ENCODE measurements at regions not wholly inside any gene's neighbourhood (a gene's known extent, or its start where the extent isn't known, plus 50 kb on each side); places are given as distances from the start of the nearest gene placed in this dataset.

GRCh38 chr10:78385599-78385998 lies 351.9 kb downstream of the RPS24 start:
- intact Hi-C loops (cut with DNase I) = no loop called here
- no peak for DNase-seq
- H3K27me3 ChIP-seq (ENCODE audit: insufficient read depth in 3 of 3, low read length in 2 of 3) = peaks cover 0 to 5% (median 2%) of the 10 kb centered on the region in 3 donors
- 97 to 98% (median 97%) methylated on average over 5 of the region's 5 CpGs for WGBS, 3 donors
- no peak for TF ChIP-seq CTCF (IDR thresholded peaks at IDR 0.05)
- no peak for ATAC-seq
- H3K4me1 ChIP-seq = no peaks in the 10 kb centered on the region
- no peaks in the 10 kb centered on the region for H3K36me3 ChIP-seq (ENCODE audit: insufficient read depth in 1 of 2, low read depth in 1 of 2)
- H3K9me3 ChIP-seq = no peaks in the 10 kb centered on the region
- H3K27ac ChIP-seq = no peak overlapping the region
- no peak overlapping the region for H3K4me3 ChIP-seq

- ATAC-seq (no peak), DNase-seq (no peak)
- no peaks in the 10 kb centered on the region for H3K4me1 ChIP-seq
- no peaks in the 10 kb centered on the region for H3K36me3 ChIP-seq (ENCODE audit: insufficient read depth in 1 of 2, low read depth in 1 of 2)
- H3K27me3 ChIP-seq (ENCODE audit: insufficient read depth in 3 of 3, low read length in 2 of 3) = peaks cover 0 to 3% (median 2%) of the 10 kb centered on the region in 3 donors
- intact Hi-C loops (cut with DNase I) = no loop called here
- WGBS, 3 donors = 76 to 90% (median 84%) methylated on average over 5 of the region's 5 CpGs
- H3K9me3 ChIP-seq = no peaks in the 10 kb centered on the region
- no peak overlapping the region for H3K4me3 ChIP-seq
- no peak for TF ChIP-seq CTCF (IDR thresholded peaks at IDR 0.05)
- no peak overlapping the region for H3K27ac ChIP-seq
Measured at GRCh38 chr10:78386509-78386908, 352.8 kb downstream of the RPS24 start.

GRCh38 chr10:78388331-78389050 lies 354.8 kb downstream of the RPS24 start:
- TF ChIP-seq CTCF (IDR thresholded peaks at IDR 0.05) = no peak
- no peaks in the 10 kb centered on the region for H3K9me3 ChIP-seq
- intact Hi-C loops (cut with DNase I) = no loop called here
- no peaks in the 10 kb centered on the region for H3K36me3 ChIP-seq (ENCODE audit: insufficient read depth in 1 of 2, low read depth in 1 of 2)
- WGBS, 3 donors = 83 to 91% (median 91%) methylated on average over 9 of the region's 9 CpGs
- H3K27ac ChIP-seq = no peak overlapping the region
- H3K4me3 ChIP-seq = no peak overlapping the region
- ATAC-seq (no peak), DNase-seq (no peak)
- H3K27me3 ChIP-seq (ENCODE audit: insufficient read depth in 3 of 3, low read length in 2 of 3) = peaks cover 0 to 2% (median 0%) of the 10 kb centered on the region in 3 donors
- no peaks in the 10 kb centered on the region for H3K4me1 ChIP-seq

DNA sequence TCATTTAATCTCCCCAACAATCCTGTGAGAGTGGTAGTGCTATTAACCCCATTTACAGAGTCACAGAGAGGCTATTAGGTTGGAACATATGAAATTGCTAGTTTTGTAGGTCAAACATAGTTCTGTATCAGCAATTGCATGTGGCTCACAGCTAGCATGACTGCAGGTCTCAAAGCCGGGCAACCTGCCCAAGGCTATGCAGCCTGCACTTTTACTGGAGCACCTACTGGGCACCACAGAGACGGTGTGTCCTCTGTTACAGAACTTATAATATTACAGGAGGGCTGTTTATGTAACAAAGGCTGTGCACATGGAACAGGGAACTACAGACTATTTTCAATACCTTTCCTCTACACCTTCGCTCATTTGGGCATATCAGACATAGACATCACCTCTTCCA lies 355.8 kb downstream of the RPS24 start:
- DNase-seq (no peak), ATAC-seq (no peak)
- TF ChIP-seq CTCF (IDR thresholded peaks at IDR 0.05) = no peak
- Histone ChIP-seq H3K36me3 (ENCODE audit: insufficient read depth in 1 of 2, low read depth in 1 of 2) (no peaks in the 10 kb centered on the region), H3K27me3 (ENCODE audit: insufficient read depth in 3 of 3, low read length in 2 of 3) (peaks cover 0 to 2% (median 0%) of the 10 kb centered on the region in 3 donors), H3K9me3 (no peaks in the 10 kb centered on the region), H3K4me3 (no peak overlapping the region), H3K27ac (no peak overlapping the region), H3K4me1 (no peaks in the 10 kb centered on the region)
- intact Hi-C loops (cut with DNase I) = no loop called here
- 78 to 90% (median 79%) methylated on average over 3 of the region's 3 CpGs for WGBS, 3 donors

GRCh38 chr10:78390051-78390450 lies 356.4 kb downstream of the RPS24 start:
- DNase-seq = no peak
- ATAC-seq = no peak
- Histone ChIP-seq H3K36me3 (ENCODE audit: insufficient read depth in 1 of 2, low read depth in 1 of 2) (no peaks in the 10 kb centered on the region), H3K4me1 (no peaks in the 10 kb centered on the region), H3K27ac (no peak overlapping the region), H3K9me3 (no peaks in the 10 kb centered on the region), H3K4me3 (no peak overlapping the region), H3K27me3 (ENCODE audit: insufficient read depth in 3 of 3, low read length in 2 of 3) (no peaks in the 10 kb centered on the region)
- WGBS, 3 donors = 87 to 91% (median 89%) methylated on average over 6 of the region's 6 CpGs
- no peak for TF ChIP-seq CTCF (IDR thresholded peaks at IDR 0.05)
- intact Hi-C loops (cut with DNase I) = no loop called here
